NT2/D1 (cell line): ENCODE measurements at regions not wholly inside any gene's neighbourhood (a gene's known extent, or its start where the extent isn't known, plus 50 kb on each side); places are given as distances from the start of the nearest gene placed in this dataset.
A peak's percentile ranks its signal among the peaks of the same experiment; 100 is the strongest.

Experiments used
- DNase-seq: peaks from one replicate; pipeline ENCODE4 v3.0.0-alpha.2; 2011; ENCODE audit warnings: low read depth, low spot score
- H3K27me3 ChIP-seq: 2 replicates; pipeline ENCODE4 v1.6.0; 2011; ENCODE audit warnings: mild to moderate bottlenecking; ENCODE audit not compliant: insufficient read length, insufficient read depth
- H3K36me3 ChIP-seq: 2 replicates; pipeline ENCODE4 v1.6.1; 2011; ENCODE audit warnings: mild to moderate bottlenecking, low read length, mixed read lengths; ENCODE audit not compliant: insufficient read depth, insufficient read length
- H3K4me1 ChIP-seq: 2 replicates; pipeline ENCODE4 v1.5.1; 2011; ENCODE audit not compliant: insufficient read depth, insufficient read length
- H3K4me3 ChIP-seq: 2 replicates; pipeline ENCODE4 v1.5.1; 2011; ENCODE audit warnings: low read depth; ENCODE audit not compliant: insufficient read length
- H3K9ac ChIP-seq: 2 replicates; pipeline ENCODE4 v1.6.0; 2011; ENCODE audit warnings: low read depth; ENCODE audit not compliant: insufficient read length
- H3K9me3 ChIP-seq: 2 replicates; pipeline ENCODE4 v1.5.1; 2011; ENCODE audit warnings: mild to moderate bottlenecking, low read length; ENCODE audit not compliant: insufficient read depth
- SUZ12 ChIP-seq: IDR thresholded peaks from 2 replicates; pipeline ENCODE4 v1.6.1; 2011; ENCODE audit not compliant: insufficient read length, insufficient read depth; ENCODE audit errors: extremely low read depth
- YY1 ChIP-seq: IDR thresholded peaks from 2 replicates; pipeline ENCODE4 v1.6.1; 2011; ENCODE audit not compliant: insufficient read length, insufficient read depth
- ZNF274 ChIP-seq: IDR thresholded peaks from 2 replicates; pipeline ENCODE4 v1.6.1; 2011; ENCODE audit warnings: mild to moderate bottlenecking, low read depth, low read length

DNA sequence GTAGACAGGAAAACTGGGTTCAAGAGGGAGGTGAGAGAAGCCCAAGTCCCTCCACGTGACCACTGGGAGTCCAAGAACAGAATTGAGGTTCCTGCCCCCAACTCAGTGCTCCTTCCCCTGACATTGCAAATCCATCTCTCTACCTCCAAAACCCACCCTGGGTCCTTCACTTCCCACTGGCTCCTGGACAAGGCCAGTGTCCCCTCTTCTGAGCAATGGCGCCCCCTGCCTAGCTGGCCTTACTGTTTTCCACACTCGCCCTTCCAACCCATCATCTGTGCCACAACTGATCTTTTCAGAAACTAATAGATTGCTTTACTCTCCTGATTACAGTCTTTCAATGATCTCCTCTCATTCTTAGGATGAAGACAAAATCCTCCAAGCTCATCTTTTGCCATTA, 200.3 kb downstream of the ANKRD60 start:
- Histone ChIP-seq H3K36me3 (no peaks in the 10 kb centered on the region), H3K9me3 (no peaks in the 10 kb centered on the region)
- TF ChIP-seq SUZ12 (no peak), ZNF274 (no peak), YY1 (no peak)

DNA sequence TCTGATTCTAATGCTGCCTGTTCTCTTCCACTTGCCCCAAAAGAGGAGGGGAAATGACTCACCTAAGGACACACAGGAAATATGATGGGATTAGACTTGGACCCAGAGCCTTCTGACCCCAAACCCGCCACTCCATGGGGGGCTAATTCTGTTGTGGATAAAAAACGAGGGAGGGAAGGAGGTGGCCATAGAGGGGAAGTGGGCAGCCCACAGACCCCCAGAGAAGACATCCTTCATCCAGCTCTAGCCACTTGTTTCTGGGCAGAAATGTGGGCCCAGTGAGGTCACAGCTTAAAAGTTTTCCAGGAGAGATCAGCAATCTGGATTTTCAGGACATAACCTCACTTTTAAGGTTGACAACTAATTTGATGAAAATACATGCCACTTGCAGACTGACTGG, 202.1 kb downstream of the ANKRD60 start:
- TF ChIP-seq SUZ12 (no peak), YY1 (no peak), ZNF274 (no peak)
- Histone ChIP-seq H3K9ac (no peak overlapping the region), H3K9me3 (no peaks in the 10 kb centered on the region), H3K4me1 (no peaks in the 10 kb centered on the region), H3K27me3 (no peaks in the 10 kb centered on the region), H3K4me3 (no peak overlapping the region), H3K36me3 (no peaks in the 10 kb centered on the region)
- no peak for DNase-seq

More for the DNA sequence above, 200.3 kb downstream of the ANKRD60 start:
- DNase-seq: peak; percentile 22
- no peaks in the 10 kb centered on the region for H3K4me1 ChIP-seq
- H3K9ac ChIP-seq: no peak overlapping the region
- H3K4me3 ChIP-seq: no peak overlapping the region
- no peaks in the 10 kb centered on the region for H3K27me3 ChIP-seq

GRCh38 chr20:58025233-58025632, 203.2 kb downstream of the ANKRD60 start:
- Histone ChIP-seq H3K4me3 (no peak overlapping the region), H3K4me1 (no peaks in the 10 kb centered on the region), H3K9ac (no peak overlapping the region), H3K36me3 (no peaks in the 10 kb centered on the region), H3K9me3 (no peaks in the 10 kb centered on the region), H3K27me3 (no peaks in the 10 kb centered on the region)
- DNase-seq: no peak
- TF ChIP-seq YY1 (no peak), ZNF274 (no peak), SUZ12 (no peak)

- TF ChIP-seq YY1 (no peak), ZNF274 (no peak), SUZ12 (no peak)
- H3K9me3 ChIP-seq: no peaks in the 10 kb centered on the region
- DNase-seq: no peak
- H3K4me1 ChIP-seq: no peaks in the 10 kb centered on the region
- H3K9ac ChIP-seq: no peak overlapping the region
- no peaks in the 10 kb centered on the region for H3K27me3 ChIP-seq
- no peak overlapping the region for H3K4me3 ChIP-seq
- no peaks in the 10 kb centered on the region for H3K36me3 ChIP-seq
Measured at GRCh38 chr20:58024241-58024721, 204.2 kb downstream of the ANKRD60 start.

DNA sequence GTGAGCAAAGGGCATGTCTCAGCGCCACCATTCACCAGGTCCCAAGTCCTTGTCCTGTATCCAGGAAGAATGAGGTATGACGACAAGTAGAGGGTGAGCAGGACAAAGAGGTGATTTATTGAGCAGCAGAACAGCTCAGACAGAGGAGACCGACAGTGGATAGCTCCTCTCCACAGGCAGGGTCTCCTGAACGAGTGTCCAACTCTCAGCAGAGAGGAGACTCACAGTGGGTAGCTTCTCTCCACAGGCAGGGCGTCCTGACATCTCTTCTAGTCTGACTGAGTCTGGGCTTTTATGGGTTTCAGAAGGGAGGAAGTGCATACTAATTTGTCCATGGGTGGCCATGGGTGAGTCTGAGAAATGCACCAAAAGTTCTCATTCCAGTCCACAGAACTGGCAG, 204.7 kb downstream of the ANKRD60 start:
- H3K9ac ChIP-seq: no peak overlapping the region
- no peaks in the 10 kb centered on the region for H3K9me3 ChIP-seq
- no peaks in the 10 kb centered on the region for H3K36me3 ChIP-seq
- TF ChIP-seq ZNF274: no peak
- TF ChIP-seq SUZ12: no peak
- TF ChIP-seq YY1: no peak
- no peak overlapping the region for H3K4me3 ChIP-seq
- DNase-seq: no peak
- no peaks in the 10 kb centered on the region for H3K4me1 ChIP-seq
- no peaks in the 10 kb centered on the region for H3K27me3 ChIP-seq

- no peak for TF ChIP-seq SUZ12
- no peak for TF ChIP-seq ZNF274
- TF ChIP-seq YY1: no peak
- Histone ChIP-seq H3K4me1 (no peaks in the 10 kb centered on the region), H3K27me3 (peaks cover 2% of the 10 kb centered on the region), H3K4me3 (no peak overlapping the region), H3K36me3 (no peaks in the 10 kb centered on the region), H3K9me3 (no peaks in the 10 kb centered on the region), H3K9ac (no peak overlapping the region)
- DNase-seq: no peak
Measured at GRCh38 chr20:58023346-58023745, 205.1 kb downstream of the ANKRD60 start.

DNA sequence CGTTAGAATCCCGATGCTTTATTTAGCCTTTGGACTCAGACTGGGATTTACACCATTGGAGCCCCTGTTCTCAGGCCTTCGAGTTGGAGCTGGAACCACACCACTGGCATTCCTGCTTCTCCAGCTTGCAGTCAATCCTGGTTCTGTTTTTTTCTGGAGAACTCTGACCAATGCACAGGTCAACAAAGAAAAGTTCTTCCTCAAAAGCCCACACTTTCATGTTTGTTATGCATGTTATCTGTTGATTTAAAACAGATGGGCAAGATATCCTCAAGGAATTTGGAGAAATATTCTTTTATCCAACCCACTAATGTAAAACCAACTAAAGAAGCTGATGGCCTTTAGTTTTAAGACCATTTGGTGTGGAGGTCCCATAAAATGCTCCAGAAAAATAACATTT, 205.7 kb downstream of the ANKRD60 start:
- Histone ChIP-seq H3K4me3 (no peak overlapping the region), H3K36me3 (no peaks in the 10 kb centered on the region), H3K27me3 (peaks cover 3% of the 10 kb centered on the region), H3K4me1 (peaks cover 3% of the 10 kb centered on the region), H3K9me3 (no peaks in the 10 kb centered on the region), H3K9ac (no peak overlapping the region)
- TF ChIP-seq YY1 (no peak), SUZ12 (no peak), ZNF274 (no peak)
- DNase-seq: no peak
